NAMALWA (cell line): ENCODE measurements at regions not wholly inside any gene's neighbourhood (a gene's known extent, or its start where the extent isn't known, plus 50 kb on each side); places are given as distances from the start of the nearest gene placed in this dataset.

Experiments used
- DNase-seq: peaks from one replicate; pipeline ENCODE4 v3.0.0-alpha.2; 2015; ENCODE audit warnings: low spot score

GRCh38 chr5:152270096-152270495, 135.0 kb downstream of the NMUR2 start:
- DNase-seq, result no peak

GRCh38 chr5:152269533-152269932, 135.5 kb downstream of the NMUR2 start:
- DNase-seq, result no peak

GRCh38 chr5:152264645-152265254, 140.3 kb downstream of the NMUR2 start:
- no peak for DNase-seq

GRCh38 chr5:152262667-152263066, 142.4 kb downstream of the NMUR2 start:
- DNase-seq, result no peak

- no peak for DNase-seq
These were observed 144.1 kb downstream of the NMUR2 start for GRCh38 chr5:152260940-152261339.

GRCh38 chr5:152259702-152260101, 145.4 kb downstream of the NMUR2 start:
- DNase-seq, result no peak

GRCh38 chr5:152256580-152256979, 148.5 kb downstream of the NMUR2 start:
- DNase-seq, result no peak

GRCh38 chr5:152255411-152255810, 149.7 kb downstream of the NMUR2 start:
- DNase-seq, result no peak

GRCh38 chr5:152247850-152248385, 157.2 kb downstream of the NMUR2 start:
- DNase-seq, result no peak

- peak; percentile 12 for DNase-seq
These were observed 158.7 kb downstream of the NMUR2 start for GRCh38 chr5:152246401-152246800.

- DNase-seq, result no peak
These were observed 167.5 kb downstream of the NMUR2 start for GRCh38 chr5:152237531-152237930.

- DNase-seq, result no peak
These were observed 178.9 kb downstream of the NMUR2 start for GRCh38 chr5:152226191-152226590.

GRCh38 chr5:152221721-152222629, 183.1 kb downstream of the NMUR2 start:
- DNase-seq, result no peak

- DNase-seq, result no peak
These were observed 186.4 kb downstream of the NMUR2 start for GRCh38 chr5:152218694-152219093.

- no peak for DNase-seq
These were observed 199.3 kb downstream of the NMUR2 start for GRCh38 chr5:152205804-152206203.

GRCh38 chr5:152202321-152202720, 202.8 kb downstream of the NMUR2 start:
- DNase-seq, result no peak

GRCh38 chr5:152193391-152194107, 211.5 kb downstream of the NMUR2 start:
- DNase-seq, result no peak

GRCh38 chr5:152188251-152188650, 216.8 kb downstream of the NMUR2 start:
- no peak for DNase-seq

- no peak for DNase-seq
These were observed 217.4 kb downstream of the NMUR2 start for GRCh38 chr5:152187668-152188067.

- DNase-seq, result no peak
These were observed 219.4 kb downstream of the NMUR2 start for GRCh38 chr5:152185547-152186245.

- DNase-seq, result no peak
These were observed 220.8 kb downstream of the NMUR2 start for GRCh38 chr5:152184266-152184665.

GRCh38 chr5:152181461-152181860, 223.6 kb downstream of the NMUR2 start:
- no peak for DNase-seq
